GM10266 (cell line): ENCODE measurements at regions not wholly inside any gene's neighbourhood (a gene's known extent, or its start where the extent isn't known, plus 50 kb on each side); places are given as distances from the start of the nearest gene placed in this dataset.

ENCODE experiments used
- DNase-seq: peaks from one replicate; pipeline ENCODE4 v3.0.0; 2012; ENCODE audit errors: extremely low spot score
- TF ChIP-seq, protein P1 (sequence below): IDR thresholded peaks from 2 replicates; pipeline ENCODE4 v1.5.1; 2012; ENCODE audit warnings: mild to moderate bottlenecking, low read depth; ENCODE audit not compliant: control insufficient read depth, insufficient read depth; ENCODE audit errors: missing control alignments

DNA sequence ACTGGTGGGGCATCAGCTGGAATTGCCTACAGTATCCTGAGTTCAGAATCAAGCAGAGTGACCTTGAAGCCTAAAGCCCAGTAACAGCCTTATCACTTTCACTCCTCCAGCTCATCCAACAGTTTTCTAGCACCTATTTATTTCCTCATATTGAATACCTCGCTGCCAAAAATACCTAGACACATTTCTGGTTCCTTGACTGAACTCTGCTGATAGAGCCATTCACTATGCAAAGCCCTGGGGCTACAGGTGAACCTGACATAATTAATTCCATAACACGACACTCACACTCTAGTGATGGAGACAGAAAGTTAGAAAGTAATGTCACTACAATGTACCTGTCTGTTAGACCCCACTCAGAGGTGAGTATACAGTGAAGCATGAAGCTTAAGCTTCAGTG is 149.0 kb upstream of the STX18 start:
- TF ChIP-seq, protein P1, sequence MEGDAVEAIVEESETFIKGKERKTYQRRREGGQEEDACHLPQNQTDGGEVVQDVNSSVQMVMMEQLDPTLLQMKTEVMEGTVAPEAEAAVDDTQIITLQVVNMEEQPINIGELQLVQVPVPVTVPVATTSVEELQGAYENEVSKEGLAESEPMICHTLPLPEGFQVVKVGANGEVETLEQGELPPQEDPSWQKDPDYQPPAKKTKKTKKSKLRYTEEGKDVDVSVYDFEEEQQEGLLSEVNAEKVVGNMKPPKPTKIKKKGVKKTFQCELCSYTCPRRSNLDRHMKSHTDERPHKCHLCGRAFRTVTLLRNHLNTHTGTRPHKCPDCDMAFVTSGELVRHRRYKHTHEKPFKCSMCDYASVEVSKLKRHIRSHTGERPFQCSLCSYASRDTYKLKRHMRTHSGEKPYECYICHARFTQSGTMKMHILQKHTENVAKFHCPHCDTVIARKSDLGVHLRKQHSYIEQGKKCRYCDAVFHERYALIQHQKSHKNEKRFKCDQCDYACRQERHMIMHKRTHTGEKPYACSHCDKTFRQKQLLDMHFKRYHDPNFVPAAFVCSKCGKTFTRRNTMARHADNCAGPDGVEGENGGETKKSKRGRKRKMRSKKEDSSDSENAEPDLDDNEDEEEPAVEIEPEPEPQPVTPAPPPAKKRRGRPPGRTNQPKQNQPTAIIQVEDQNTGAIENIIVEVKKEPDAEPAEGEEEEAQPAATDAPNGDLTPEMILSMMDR: no peak
- DNase-seq: no peak

DNA sequence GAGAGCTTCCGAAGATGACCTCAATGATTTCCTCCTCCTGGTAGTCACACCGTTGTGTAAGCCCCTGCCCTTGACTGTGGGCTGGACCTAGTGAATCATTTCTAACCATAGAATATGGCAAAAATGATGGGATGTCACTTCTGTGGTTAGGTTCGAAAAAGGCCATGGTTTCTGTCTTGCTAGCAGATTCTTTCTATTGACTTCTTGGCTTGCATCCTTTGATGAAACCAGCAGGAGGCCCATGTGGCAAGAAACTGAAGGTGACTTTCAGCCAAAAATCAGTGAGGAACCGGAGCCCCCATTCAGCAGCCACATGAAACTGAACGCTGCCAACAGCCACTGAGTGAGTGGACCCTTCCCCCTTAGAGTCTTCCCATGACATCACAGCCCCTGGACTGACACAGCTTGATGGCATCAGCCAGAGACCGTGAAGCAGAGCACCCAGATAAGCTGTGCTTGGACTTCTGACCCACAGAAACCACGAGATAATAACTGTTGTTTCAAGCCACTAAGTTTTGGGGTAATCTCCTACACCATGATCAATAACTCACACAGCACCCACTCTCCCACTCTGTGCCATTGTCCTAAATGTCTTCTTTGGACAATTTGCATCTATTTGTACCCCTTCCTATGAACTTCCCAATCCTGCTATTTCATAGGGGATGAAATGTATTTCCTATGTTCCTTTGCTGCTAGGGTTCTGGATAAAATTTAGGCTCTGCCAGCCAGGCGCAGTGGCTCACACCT is 148.0 kb upstream of the STX18 start:
- peak; percentile 52 for DNase-seq
- TF ChIP-seq, protein P1: peak; percentile 3

DNA sequence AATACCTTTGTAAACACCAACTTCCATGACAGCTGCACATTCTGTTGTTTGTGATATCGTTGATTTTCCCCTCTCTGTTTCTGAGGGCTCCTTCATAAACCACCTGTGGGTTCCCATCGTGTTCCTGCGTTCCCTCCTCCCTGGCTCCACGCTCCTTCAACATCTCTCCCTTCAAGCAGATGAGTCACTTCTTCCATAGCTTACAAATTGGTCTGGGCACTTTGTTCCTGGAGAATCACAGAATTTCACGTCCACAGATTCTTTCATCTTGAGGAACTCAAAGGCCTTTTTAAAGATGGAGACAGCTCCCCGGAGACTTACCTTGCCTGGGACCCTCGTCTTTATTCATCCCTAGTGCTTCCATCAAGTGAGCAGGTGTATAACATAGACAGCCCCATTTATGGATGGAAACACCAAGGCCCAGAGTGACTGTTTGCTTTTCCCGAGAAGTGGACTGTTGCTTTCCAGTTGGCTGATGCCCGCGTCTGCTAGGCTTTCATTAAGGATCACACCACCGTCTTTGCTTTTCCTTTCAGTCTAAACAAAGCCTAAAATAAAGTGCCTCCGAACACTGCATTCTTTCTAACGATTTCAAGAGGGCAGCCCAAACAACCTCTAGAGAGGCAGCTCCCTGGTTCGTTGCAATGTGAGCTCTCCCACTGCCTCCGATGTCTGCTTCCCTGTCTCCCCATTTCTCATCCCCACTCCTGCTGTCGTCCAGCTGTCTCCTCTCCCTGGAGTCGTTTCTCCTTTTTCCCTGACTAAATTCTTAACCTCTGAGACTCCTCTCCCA is 146.3 kb upstream of the STX18 start:
- TF ChIP-seq, protein P1: no peak
- DNase-seq: no peak

DNA sequence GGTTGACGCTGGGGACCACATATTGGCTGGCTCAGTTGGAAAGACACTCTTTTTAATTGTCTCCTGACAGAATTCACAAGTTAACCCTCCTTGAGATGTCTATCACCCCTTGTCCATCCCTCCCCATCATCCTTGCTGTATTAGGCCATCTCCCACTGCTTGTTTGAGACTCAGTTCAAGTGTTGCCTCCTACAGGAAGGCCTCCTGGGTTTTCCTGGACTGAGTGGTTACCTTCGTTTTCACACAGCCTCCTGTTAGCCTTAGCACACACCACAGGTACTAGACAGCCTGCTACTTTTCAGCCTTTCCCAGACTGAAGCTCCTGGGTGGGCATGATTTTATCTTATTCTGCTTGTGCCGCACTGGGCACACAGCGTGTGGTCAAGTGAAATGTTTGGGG is 145.3 kb upstream of the STX18 start:
- DNase-seq: no peak
- TF ChIP-seq, protein P1: no peak

DNA sequence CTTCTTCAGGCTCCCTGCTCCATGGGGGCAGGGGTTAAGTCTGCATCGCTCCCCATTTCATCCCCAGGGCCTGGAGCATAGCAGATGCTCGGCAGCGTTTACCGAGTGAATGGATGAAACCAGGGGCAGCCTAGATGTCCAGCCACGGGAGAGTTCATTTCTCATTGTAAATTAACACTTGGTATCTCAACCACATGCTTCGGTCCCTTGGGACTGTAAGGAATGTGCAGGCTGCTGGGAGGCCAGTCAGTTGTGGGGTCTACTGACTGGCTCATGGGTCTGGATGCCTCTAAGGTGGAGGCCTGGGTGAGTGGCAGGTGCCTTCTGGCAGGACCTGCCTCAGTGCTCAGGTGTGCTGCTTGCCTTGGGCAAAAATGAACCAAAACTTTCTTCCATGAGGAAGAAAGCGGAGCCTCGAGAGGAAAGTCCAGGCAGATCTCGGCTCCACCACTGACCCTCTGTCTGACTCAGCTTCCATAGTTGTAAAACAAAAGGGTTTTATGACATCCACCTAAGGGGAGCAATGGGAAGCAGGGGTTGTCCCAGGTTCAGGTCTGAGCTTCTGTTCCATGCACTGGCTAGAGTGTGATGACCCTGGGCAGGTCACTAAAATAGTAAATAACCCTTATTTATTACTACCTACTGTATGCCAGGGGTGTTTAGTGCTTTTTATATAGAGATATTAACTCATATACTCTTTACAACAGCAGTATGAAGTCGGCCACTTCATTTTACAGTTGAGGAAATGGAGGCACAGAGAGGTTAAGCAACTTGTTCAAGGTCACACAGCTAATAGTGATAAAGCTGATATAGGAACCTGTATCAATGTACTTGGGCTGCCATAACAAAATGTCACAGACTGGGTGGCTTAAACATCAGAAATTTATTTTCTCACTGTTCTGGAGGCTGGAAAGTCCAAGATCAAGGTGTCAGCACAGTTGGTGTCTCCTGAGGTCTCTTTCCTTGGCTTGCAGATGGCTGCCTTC is 144.3 kb upstream of the STX18 start:
- TF ChIP-seq, protein P1: no peak
- no peak for DNase-seq

DNA sequence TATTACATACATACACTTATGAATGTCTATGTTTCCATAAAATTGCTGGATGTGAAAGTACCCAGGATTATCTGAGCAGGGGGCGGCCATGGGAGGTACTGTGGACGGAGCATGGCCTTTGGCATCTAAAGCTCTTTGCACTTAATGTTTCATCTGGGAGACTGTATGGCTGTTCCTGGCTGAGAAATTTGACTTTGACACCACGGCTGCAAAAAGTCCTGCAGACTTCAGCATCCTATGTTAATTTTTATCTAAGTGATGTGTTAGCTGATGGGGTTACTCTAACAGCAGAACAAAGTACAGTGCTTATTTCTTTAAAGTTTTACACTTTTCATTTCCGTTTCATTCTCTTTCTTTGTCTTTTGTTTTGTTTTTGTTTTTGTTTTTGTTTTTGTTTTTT is 139.8 kb upstream of the STX18 start:
- DNase-seq: no peak

More for the DNA sequence above, 139.8 kb upstream of the STX18 start:
- TF ChIP-seq, protein P1: no peak
